HG03159 (cell line): ENCODE measurements at regions not wholly inside any gene's neighbourhood (a gene's known extent, or its start where the extent isn't known, plus 50 kb on each side); places are given as distances from the start of the nearest gene placed in this dataset.

Experiments
- ATAC-seq: cut with Tn5 transposase; IDR thresholded peaks from one replicate; pipeline ENCODE4 v1.9.1; 2021; ENCODE audit warnings: mild to moderate bottlenecking, moderate library complexity; ENCODE audit not compliant: unreplicated experiment

GRCh38 chr17:73782641-73783381 lies 138.6 kb upstream of the SDK2 start:
- no peak for ATAC-seq

- ATAC-seq: no peak
Measured at GRCh38 chr17:73783382-73783766, 139.1 kb upstream of the SDK2 start.

- no peak for ATAC-seq
Measured at GRCh38 chr17:73783945-73784603, 139.8 kb upstream of the SDK2 start.

DNA sequence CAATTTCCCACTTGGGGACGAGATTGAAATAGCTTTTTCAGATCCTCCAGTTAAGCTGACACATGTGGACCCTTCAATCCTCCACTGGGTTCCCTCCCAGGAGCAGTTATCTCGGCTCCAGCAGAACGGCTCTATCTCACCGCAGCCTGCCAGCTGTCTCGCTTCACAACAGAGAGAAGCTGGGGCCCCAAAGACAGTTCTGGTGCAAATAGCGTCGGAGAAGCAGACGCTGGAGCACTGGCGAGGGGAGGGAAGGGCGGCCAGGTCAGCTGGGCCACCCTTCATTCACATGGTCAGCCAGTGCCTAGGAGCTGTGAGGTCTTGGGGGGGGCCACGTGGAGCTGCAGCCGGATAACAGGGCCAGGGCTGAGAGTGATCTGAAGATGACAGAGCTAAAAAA lies 141.3 kb upstream of the SDK2 start:
- no peak for ATAC-seq

GRCh38 chr17:73785958-73786743 lies 141.9 kb upstream of the SDK2 start:
- ATAC-seq: no peak

DNA sequence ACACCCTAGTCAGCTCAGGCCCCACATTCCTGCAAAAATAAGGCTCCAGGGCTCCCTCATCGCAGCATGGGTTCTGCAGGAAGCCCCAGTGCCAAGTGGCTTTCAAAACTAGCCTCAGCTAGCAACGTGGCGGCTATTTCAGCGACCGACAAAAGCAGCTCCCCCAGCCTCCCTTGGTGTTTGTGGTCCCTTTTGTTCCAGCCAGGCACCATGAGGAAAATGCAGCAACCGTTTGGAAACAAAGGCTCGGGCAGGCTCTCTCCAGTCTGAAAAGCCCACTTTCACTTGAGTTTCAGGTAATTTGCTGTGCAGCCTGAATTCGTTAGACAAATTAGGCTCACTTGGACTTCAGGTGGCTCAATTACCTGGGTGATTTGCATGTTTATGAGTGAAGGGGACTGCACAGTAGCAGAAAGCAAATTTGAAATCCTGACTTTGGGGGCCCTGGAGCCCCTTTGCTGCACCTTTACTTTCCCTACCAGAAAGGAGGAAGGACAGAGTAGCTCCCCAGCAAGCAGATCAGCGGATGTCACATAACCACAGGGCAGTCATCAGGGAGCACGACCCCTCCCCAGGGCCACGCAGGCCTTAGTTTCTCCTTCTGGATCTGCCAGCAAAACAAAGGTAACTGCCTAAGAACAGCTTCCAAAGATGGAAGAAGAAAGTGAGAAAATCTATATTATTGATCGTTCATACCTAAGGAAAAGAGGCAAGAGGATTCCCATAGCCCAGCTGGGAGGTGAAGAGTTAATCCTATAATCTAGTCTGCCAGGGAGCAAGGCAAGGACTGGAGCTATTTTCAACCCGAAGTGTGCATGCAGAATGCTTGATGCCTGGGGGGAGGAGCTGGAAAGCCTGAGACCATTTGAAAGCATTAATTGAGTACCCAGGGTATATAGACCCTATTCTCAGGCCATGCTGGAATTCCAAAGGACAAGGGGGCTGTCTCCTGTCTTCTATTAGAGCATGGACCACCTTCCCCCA lies 143.1 kb upstream of the SDK2 start:
- ATAC-seq: no peak

GRCh38 chr17:73788111-73788510 lies 143.9 kb upstream of the SDK2 start:
- no peak for ATAC-seq

DNA sequence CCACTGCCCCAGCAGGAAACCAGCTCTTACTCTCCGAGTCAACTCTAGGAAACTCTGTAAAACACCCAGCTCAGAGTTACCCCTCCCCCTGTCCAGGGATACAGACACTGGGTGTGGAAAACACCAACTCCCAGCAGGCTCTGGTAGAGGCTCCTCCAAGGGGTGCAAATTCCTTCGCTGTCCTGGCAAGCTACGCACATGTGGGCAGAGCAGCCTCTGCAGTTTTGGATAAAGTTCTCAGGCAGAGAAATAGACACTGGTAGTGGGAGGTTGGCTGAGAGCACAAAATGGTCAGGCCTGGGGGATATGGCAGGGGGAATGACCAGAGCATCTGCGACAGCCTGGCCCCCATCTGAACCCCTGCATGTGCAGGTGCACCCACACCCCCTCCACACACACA lies 146.9 kb upstream of the SDK2 start:
- ATAC-seq: no peak

- no peak for ATAC-seq
Measured at GRCh38 chr17:73791631-73792030, 147.4 kb upstream of the SDK2 start.

DNA sequence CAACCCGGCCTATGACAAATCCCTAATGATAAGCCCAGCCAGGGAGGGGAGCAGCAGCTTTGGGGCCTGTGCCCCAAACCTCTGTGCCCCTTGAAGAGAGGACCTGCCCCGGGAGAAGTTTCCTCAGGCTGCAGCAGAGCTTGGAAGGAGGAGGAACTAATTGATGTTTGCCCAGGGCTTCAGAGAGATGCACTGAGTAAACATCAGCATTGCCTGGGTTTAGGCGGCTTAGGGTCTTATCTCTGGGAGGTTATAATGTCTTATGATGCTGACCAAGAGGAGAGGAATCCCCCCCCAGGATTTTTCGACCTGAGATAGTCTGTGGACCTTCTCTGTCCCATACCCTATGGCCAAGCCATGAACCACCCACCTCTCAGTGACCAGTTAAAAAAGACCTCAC lies 148.7 kb upstream of the SDK2 start:
- ATAC-seq: no peak

DNA sequence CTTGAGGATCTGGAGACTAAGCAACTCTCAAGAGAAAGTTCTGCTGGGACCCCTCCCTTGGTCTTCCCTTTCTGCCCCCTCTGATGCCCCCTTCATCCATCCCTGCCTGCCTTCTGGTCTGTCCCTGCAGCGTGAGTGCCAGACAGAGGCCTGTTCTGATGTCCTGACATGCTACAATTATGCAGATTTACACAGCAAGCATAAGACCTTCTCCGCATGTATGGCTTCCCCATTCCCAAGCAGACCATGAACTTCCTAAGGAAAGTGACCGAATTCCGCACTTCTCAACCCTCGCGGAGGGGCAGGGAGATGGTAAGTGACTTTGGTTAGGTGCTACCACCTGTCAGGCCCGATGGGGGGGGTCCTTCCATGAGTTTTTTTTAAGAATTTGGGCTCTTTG lies 150.1 kb upstream of the SDK2 start:
- ATAC-seq: no peak

GRCh38 chr17:73795730-73796129 lies 151.5 kb upstream of the SDK2 start:
- ATAC-seq: no peak

DNA sequence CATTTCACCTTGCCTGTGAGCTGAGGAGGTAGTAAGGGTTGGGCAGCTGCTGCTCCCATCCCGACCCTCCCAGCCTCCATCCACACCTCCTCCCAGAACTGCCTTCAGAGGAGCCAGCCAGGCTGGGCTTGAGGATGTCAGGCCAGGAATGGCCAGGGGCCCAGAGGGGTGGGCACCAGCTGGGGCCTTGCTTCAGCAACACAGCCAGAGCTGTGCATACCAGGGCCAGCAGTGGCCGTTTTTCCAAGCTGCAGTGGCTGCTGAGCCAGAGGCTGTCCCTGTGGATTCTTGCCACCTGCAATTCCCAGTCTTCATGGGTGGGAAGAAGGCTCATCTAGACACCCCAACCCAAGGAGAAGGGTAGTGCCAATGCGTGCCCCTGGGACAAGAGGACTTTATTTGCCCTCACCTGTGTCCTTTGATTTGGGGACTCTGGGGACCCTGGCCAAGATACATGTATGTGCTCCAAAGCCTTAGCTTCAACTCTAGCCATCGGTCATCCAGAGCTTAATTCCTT lies 153.4 kb upstream of the SDK2 start:
- no peak for ATAC-seq

DNA sequence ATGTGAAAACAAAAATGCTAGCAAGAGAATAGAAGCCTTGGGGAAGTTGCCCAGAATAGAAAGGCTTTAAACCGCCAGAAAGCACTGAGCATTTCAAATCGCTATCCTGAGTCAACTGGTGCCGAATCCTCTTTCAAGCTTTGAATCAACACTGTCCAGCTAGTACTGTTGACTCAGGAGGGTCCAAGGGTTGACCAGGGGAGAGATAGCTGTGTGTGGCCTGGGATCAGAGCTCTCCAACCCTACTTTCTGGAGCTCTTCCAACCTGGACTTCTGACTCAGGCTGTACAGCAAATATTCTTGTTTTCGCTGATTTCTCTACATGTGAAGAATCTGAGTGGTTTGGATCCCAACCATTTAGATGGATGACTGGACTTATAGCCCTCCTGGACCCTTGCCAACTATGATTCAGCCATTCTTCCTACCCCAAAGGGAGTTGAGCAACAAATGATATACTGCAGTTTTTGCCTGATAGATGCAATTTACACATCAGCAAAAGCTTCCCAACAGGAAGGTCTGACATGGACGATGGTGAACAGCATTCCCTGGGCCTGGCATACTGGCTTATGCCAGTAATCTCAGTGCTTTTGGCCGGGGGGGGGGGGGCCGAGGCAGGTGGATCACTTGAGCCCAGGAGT lies 154.0 kb upstream of the SDK2 start:
- ATAC-seq: no peak

GRCh38 chr17:73799096-73799495 lies 154.9 kb upstream of the SDK2 start:
- ATAC-seq: no peak

- ATAC-seq: no peak
Measured at GRCh38 chr17:73799781-73800627, 155.8 kb upstream of the SDK2 start.

- no peak for ATAC-seq
Measured at GRCh38 chr17:73800893-73801292, 156.6 kb upstream of the SDK2 start.

DNA sequence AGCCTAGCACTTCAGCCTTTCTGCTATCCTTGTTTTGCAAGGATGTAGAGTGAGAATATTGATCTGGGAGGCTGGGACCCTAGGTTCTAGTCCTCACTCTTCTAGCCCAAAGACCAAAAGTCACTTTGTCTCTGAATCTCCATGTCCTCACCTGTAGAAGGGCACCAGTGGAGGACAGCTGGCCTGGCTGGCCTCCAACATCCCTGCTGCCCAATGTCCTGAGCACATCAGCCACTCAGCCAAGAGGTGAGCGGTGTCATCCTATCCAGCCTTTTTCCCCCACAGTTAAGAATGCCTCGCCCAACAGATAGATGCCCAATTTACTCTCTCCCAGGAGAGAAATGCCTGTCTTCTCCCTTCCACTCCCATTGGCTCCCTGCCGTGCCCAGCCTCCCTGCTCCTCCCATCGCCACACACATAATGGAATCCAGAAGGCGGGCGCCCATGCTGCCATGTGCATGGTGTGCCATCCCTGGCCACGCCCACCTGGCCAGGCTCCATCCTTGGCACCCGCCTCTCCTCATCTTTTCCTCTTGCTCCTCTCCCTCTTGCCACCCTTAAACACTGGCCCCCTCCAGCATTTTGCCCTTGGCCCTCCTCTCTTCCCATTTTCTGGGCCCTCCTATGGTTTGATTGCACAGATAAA lies 157.3 kb upstream of the SDK2 start:
- no peak for ATAC-seq

- no peak for ATAC-seq
Measured at GRCh38 chr17:73802314-73802713, 158.1 kb upstream of the SDK2 start.
